HFFc6 (cell line): ENCODE measurements at regions not wholly inside any gene's neighbourhood (a gene's known extent, or its start where the extent isn't known, plus 50 kb on each side); places are given as distances from the start of the nearest gene placed in this dataset.

ENCODE experiments used
- DNase-seq: peaks from one replicate; pipeline ENCODE4 v3.0.0-alpha.2; 2018
- H3K27ac Mint-ChIP-seq: 2 replicates; pipeline ENCODE4 v1.8.0; 2020; ENCODE audit warnings: mild to moderate bottlenecking, mixed read lengths
- H3K27me3 Mint-ChIP-seq: 2 replicates; pipeline ENCODE4 v1.8.0; 2021; ENCODE audit warnings: mild to moderate bottlenecking, moderate library complexity, mixed read lengths; ENCODE audit not compliant: insufficient read depth
- H3K36me3 Mint-ChIP-seq: 2 replicates; pipeline ENCODE4 v1.8.0; 2021; ENCODE audit warnings: low read depth, mixed read lengths
- H3K4me1 Mint-ChIP-seq: 2 replicates; pipeline ENCODE4 v1.8.0; 2020; ENCODE audit warnings: low read depth, mixed read lengths
- H3K4me3 Mint-ChIP-seq: 2 replicates; pipeline ENCODE4 v1.8.0; 2020; ENCODE audit warnings: mild to moderate bottlenecking, moderate library complexity, mixed read lengths
- H3K9me3 Mint-ChIP-seq: 2 replicates; pipeline ENCODE4 v1.8.0; 2020; ENCODE audit warnings: mild to moderate bottlenecking, mixed read lengths
- TF ChIP-seq, protein P1 (sequence below): fragments of 200-600 bp; sonication (generic); IDR thresholded peaks from 2 replicates; pipeline ENCODE4 v1.5.0; 2021; ENCODE audit warnings: antibody characterized with exemption, mild to moderate bottlenecking

GRCh38 chr10:130371666-130372065 is 235.5 kb downstream of the GLRX3 start:
- no peak overlapping the region for H3K27ac Mint-ChIP-seq
- peaks cover 4% of the 10 kb centered on the region; the same call in 1 of the 2 replicates for H3K36me3 Mint-ChIP-seq
- TF ChIP-seq, protein P1, sequence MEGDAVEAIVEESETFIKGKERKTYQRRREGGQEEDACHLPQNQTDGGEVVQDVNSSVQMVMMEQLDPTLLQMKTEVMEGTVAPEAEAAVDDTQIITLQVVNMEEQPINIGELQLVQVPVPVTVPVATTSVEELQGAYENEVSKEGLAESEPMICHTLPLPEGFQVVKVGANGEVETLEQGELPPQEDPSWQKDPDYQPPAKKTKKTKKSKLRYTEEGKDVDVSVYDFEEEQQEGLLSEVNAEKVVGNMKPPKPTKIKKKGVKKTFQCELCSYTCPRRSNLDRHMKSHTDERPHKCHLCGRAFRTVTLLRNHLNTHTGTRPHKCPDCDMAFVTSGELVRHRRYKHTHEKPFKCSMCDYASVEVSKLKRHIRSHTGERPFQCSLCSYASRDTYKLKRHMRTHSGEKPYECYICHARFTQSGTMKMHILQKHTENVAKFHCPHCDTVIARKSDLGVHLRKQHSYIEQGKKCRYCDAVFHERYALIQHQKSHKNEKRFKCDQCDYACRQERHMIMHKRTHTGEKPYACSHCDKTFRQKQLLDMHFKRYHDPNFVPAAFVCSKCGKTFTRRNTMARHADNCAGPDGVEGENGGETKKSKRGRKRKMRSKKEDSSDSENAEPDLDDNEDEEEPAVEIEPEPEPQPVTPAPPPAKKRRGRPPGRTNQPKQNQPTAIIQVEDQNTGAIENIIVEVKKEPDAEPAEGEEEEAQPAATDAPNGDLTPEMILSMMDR: no peak
- peaks cover 69% of the 10 kb centered on the region for H3K9me3 Mint-ChIP-seq
- H3K4me1 Mint-ChIP-seq: no peaks in the 10 kb centered on the region
- H3K4me3 Mint-ChIP-seq: no peak overlapping the region
- H3K27me3 Mint-ChIP-seq: no peaks in the 10 kb centered on the region
- no peak for DNase-seq

- H3K27me3 Mint-ChIP-seq: no peaks in the 10 kb centered on the region
- no peak for DNase-seq
- H3K4me1 Mint-ChIP-seq: no peaks in the 10 kb centered on the region
- peaks cover 63% of the 10 kb centered on the region for H3K9me3 Mint-ChIP-seq
- TF ChIP-seq, protein P1: no peak
- no peak overlapping the region for H3K27ac Mint-ChIP-seq
- H3K4me3 Mint-ChIP-seq: no peak overlapping the region
- peaks cover 4% of the 10 kb centered on the region; the same call in 1 of the 2 replicates for H3K36me3 Mint-ChIP-seq
Observed at GRCh38 chr10:130372222-130372621, 236.0 kb downstream of the GLRX3 start.

DNA sequence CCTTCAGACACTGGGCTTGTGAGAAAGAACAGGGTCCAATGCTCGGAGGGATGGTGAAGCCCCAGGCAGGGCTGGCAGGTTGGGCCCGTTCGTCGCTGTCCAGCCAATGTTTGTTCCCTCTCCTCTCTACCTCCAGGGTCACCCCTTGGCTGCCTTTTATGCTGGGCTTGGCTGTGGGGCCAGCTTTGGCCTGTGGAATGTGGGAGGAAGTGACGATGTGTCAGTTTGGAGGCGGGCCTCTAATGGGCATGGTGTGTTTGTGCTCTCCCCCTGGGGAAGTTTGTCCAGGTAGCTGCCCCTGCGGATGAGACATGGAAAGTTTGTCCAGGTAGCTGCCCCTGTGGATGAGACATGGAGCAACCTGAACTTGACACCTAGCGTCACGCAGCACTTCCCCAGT is 236.7 kb downstream of the GLRX3 start:
- no peak overlapping the region for H3K4me3 Mint-ChIP-seq
- TF ChIP-seq, protein P1: no peak
- H3K27me3 Mint-ChIP-seq: no peaks in the 10 kb centered on the region
- no peak overlapping the region for H3K27ac Mint-ChIP-seq
- peaks cover 62% of the 10 kb centered on the region for H3K9me3 Mint-ChIP-seq
- H3K4me1 Mint-ChIP-seq: no peaks in the 10 kb centered on the region
- peaks cover 4% of the 10 kb centered on the region; the same call in 1 of the 2 replicates for H3K36me3 Mint-ChIP-seq
- no peak for DNase-seq

DNA sequence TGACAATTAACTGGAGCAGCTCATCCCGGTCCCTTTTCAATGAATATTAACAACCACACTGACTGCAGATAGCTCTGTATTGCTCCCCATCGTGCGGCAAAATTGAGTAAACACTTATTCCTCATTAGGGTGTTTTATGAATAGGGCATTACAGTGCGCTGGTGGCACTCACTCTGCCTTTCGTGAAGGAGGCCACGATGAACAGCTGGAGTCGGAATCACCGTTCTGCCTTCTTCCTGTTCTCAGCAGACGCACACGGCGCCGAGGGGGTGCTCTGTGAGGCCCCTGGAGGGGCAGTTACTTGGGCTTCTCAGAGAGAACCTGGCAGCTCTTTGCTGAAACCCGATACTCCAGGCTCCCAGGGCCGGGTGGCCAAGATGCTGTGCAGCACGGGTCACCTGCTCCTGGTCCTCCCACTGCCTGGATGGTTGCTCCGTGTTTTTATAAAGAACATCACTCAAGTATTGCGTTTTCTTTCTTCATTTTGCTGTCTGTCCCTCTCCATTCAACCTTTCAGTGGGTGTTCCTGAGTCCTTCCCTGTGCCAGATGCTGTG is 241.9 kb downstream of the GLRX3 start:
- Mint-ChIP-seq H3K4me1 (no peaks in the 10 kb centered on the region), H3K27ac (no peak overlapping the region), H3K27me3 (no peaks in the 10 kb centered on the region), H3K4me3 (no peak overlapping the region), H3K36me3 (peaks cover 5% of the 10 kb centered on the region; the same call in 1 of the 2 replicates), H3K9me3 (peaks cover 57% of the 10 kb centered on the region)
- no peak for DNase-seq
- TF ChIP-seq, protein P1: no peak

DNA sequence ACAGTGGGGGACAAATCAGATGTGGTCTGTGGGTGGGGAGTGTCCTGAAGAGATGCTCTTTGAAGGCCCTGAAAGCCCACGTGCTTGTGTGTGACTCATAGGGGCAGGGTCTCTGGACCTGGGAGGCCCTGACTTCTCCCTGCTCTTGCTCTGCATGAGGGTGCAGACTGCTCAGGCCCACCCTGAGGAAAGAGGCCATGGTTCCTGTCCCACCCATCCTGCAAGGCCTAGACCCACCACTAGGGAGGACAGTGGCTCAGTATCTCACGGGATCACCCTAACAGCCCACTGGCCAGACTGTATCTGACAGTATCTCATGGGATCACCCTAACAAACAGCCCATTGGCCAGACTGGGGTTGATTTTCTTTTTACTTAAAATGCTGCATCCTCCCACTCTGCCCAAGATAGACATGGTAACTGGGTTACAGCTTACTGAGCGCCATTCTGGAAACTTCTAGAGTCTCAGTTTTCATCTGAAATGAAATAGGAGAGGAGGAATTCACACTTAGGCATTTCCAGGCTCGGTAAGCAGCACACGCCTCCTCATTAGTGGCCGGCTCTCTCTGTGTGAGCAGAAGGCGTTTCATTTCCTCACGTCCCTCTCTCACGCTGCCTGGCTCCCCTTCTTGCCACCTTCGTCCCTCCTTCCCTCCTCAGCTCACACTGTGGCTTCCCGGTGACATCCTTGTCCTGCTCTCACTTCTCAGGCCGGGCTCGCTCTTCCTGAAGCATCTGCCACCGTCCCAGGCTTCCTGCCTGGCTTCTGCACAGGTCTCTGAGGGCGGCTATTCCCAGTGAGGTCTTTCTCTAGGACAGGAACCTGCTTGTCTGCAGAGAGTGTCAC is 242.6 kb downstream of the GLRX3 start:
- Mint-ChIP-seq H3K36me3 (peaks cover 5% of the 10 kb centered on the region; the same call in 1 of the 2 replicates), H3K4me3 (no peak overlapping the region), H3K27me3 (no peaks in the 10 kb centered on the region), H3K9me3 (peaks cover 57% of the 10 kb centered on the region), H3K27ac (no peak overlapping the region), H3K4me1 (no peaks in the 10 kb centered on the region)
- TF ChIP-seq, protein P1: no peak
- DNase-seq: no peak
